Parathyroid adenoma (tissue), 2 donors: ENCODE measurements at regions not wholly inside any gene's neighbourhood (a gene's known extent, or its start where the extent isn't known, plus 50 kb on each side); places are given as distances from the start of the nearest gene placed in this dataset.

Source experiments
- H2AFZ ChIP-seq: fragments of 300-600 bp; sonication (generic); one replicate; pipeline ENCODE4 v1.7.0; 2017; ENCODE audit warnings: antibody characterized with exemption, mild to moderate bottlenecking
- H3K27ac ChIP-seq: fragments of 300-600 bp; sonication (generic); one replicate; pipeline ENCODE4 v1.7.0; 2017
- H3K27me3 ChIP-seq: fragments of 300-600 bp; sonication (generic); one replicate; pipeline ENCODE4 v1.7.0; 2017; ENCODE audit warnings: low read length; ENCODE audit not compliant: control insufficient read depth, insufficient read depth
- H3K36me3 ChIP-seq: fragments of 300-600 bp; sonication (generic); one replicate; pipeline ENCODE4 v1.7.0; 2017; ENCODE audit warnings: low read length; ENCODE audit not compliant: control insufficient read depth, insufficient read depth
- H3K4me1 ChIP-seq: fragments of 300-600 bp; sonication (generic); one replicate; pipeline ENCODE4 v1.7.0; 2017; ENCODE audit warnings: control low read depth
- H3K4me2 ChIP-seq: fragments of 300-600 bp; sonication (generic); one replicate; pipeline ENCODE4 v1.7.0; 2017; ENCODE audit warnings: low read length
- H3K4me3 ChIP-seq: fragments of 300-600 bp; sonication (generic); one replicate; pipeline ENCODE4 v1.7.0; 2017; ENCODE audit warnings: low read depth, low read length
- H3K79me2 ChIP-seq: fragments of 300-600 bp; sonication (generic); one replicate; pipeline ENCODE4 v1.7.0; 2017; ENCODE audit warnings: control low read depth
- H3K9ac ChIP-seq: fragments of 300-600 bp; sonication (generic); one replicate; pipeline ENCODE4 v1.7.0; 2017; ENCODE audit warnings: mild to moderate bottlenecking
- H3K9me3 ChIP-seq: fragments of 300-600 bp; sonication (generic); one replicate; pipeline ENCODE4 v1.7.0; 2017; ENCODE audit warnings: low read length; ENCODE audit not compliant: control insufficient read depth
- CTCF ChIP-seq: fragments of 300-600 bp; sonication (generic); IDR thresholded peaks from one replicate; pipeline ENCODE4 v1.7.0; 2017; ENCODE audit warnings: antibody characterized with exemption, mild to moderate bottlenecking
- donor health status: primary hyperparathyroidism.

DNA sequence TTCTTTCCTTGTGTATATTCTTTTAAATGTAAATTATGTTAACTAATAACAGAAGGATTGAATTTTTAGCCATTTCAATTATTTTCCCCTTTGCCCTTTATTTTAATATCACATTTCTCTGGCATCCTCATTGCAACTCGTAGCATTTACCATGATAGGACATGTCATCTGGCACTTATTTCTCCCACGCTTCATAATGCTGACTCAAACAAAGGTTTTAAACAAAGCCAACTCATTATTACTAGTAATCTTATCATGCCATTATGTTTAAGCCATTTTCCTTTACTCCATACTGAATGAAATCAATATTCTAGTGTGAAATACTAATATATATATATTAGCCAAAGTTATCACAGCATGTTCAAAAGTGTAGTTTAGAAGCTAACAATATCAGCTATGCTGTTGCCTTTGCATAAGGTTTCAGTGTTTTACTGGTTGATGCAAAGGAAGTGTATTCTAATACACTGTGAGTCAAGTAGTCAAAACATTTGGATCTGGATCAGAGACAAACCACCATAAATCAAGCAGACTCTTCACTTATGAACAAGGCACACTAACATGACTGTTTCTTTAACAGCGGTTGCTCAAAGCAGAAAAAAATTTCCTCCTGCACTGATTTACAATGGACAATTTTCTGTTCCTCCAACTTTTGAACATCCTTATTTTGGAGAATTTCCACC, 281.6 kb downstream of the SLC7A11 start:
- Histone ChIP-seq H3K9ac (no peak overlapping the region), H3K27ac (no peak overlapping the region), H3K4me1 (no peaks in the 10 kb centered on the region), H3K9me3 (no peaks in the 10 kb centered on the region), H3K36me3 (no peaks in the 10 kb centered on the region), H3K27me3 (no peaks in the 10 kb centered on the region), H3K79me2 (no peaks in the 10 kb centered on the region), H2AFZ (no peak overlapping the region), H3K4me3 (no peak overlapping the region), H3K4me2 (no peak overlapping the region)
- no peak for TF ChIP-seq CTCF

GRCh38 chr4:137957806-137958205, 284.3 kb downstream of the SLC7A11 start:
- Histone ChIP-seq H3K4me3 (no peak overlapping the region), H3K79me2 (no peaks in the 10 kb centered on the region), H3K27ac (no peak overlapping the region), H3K4me1 (no peaks in the 10 kb centered on the region), H3K9me3 (no peaks in the 10 kb centered on the region), H3K9ac (no peak overlapping the region), H3K4me2 (no peak overlapping the region), H3K27me3 (no peaks in the 10 kb centered on the region), H2AFZ (no peak overlapping the region), H3K36me3 (no peaks in the 10 kb centered on the region)
- no peak for TF ChIP-seq CTCF

DNA sequence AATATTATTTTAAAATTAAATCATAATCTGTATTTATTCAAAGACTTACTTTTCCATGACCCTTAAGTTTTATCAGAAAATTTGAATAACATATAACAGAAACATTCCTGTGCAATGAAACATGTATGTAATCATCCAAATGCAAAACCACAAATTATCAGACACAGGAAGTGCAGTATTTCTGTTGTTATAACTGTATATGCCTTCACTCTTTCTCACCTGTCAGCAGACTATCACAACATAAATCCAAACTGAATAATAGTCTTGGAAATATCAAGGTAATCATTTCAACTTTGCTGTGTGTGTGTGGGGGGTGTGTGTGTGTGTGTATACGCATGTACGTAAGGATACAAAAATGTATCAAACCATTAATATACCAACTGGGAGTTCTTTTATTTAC, 285.9 kb downstream of the SLC7A11 start:
- H3K4me2 ChIP-seq, result no peak overlapping the region
- no peak overlapping the region for H2AFZ ChIP-seq
- H3K27me3 ChIP-seq, result no peaks in the 10 kb centered on the region
- H3K9me3 ChIP-seq, result no peaks in the 10 kb centered on the region
- H3K9ac ChIP-seq, result no peak overlapping the region
- TF ChIP-seq CTCF, result no peak
- no peak overlapping the region for H3K27ac ChIP-seq
- H3K4me1 ChIP-seq, result no peaks in the 10 kb centered on the region
- H3K36me3 ChIP-seq, result no peaks in the 10 kb centered on the region
- H3K79me2 ChIP-seq, result no peaks in the 10 kb centered on the region
- H3K4me3 ChIP-seq, result no peak overlapping the region

- Histone ChIP-seq H3K9me3 (no peaks in the 10 kb centered on the region), H3K27me3 (no peaks in the 10 kb centered on the region), H3K4me1 (no peaks in the 10 kb centered on the region), H3K27ac (no peak overlapping the region), H3K4me3 (no peak overlapping the region), H2AFZ (no peak overlapping the region), H3K9ac (no peak overlapping the region), H3K36me3 (no peaks in the 10 kb centered on the region), H3K4me2 (no peak overlapping the region), H3K79me2 (no peaks in the 10 kb centered on the region)
- no peak for TF ChIP-seq CTCF
These were observed 286.6 kb downstream of the SLC7A11 start for GRCh38 chr4:137955595-137955994.

GRCh38 chr4:137952116-137952515, 290.0 kb downstream of the SLC7A11 start:
- Histone ChIP-seq H3K79me2 (no peaks in the 10 kb centered on the region), H3K4me1 (no peaks in the 10 kb centered on the region), H3K27me3 (no peaks in the 10 kb centered on the region), H3K9ac (no peak overlapping the region), H3K36me3 (no peaks in the 10 kb centered on the region), H3K4me2 (no peak overlapping the region), H3K9me3 (no peaks in the 10 kb centered on the region), H3K27ac (no peak overlapping the region), H3K4me3 (no peak overlapping the region), H2AFZ (no peak overlapping the region)
- no peak for TF ChIP-seq CTCF
